Neural cell (in vitro differentiated cells): ENCODE measurements at regions not wholly inside any gene's neighbourhood (a gene's known extent, or its start where the extent isn't known, plus 50 kb on each side); places are given as distances from the start of the nearest gene placed in this dataset.

Experiments
- H2AFZ ChIP-seq: fragments of 200-600, 300-800 bp; sonication (generic), shearing (Covaris generic); 2 replicates; pipeline ENCODE4 v1.6.0; 2014; ENCODE audit warnings: low read depth, mild to moderate bottlenecking, antibody characterized with exemption, low read length, moderate library complexity
- H3F3A ChIP-seq: fragments of 200-600 bp; shearing (Covaris generic); 2 replicates; pipeline ENCODE4 v1.6.1; 2016; ENCODE audit warnings: mild to moderate bottlenecking, moderate library complexity, mixed read lengths, antibody characterized with exemption, low read length; ENCODE audit not compliant: insufficient read depth, poor library complexity, severe bottlenecking
- H3K27ac ChIP-seq: fragments of 200-600, 300-800 bp; sonication (generic), shearing (Covaris generic); 2 replicates; pipeline ENCODE4 v1.5.1; 2014; ENCODE audit warnings: mild to moderate bottlenecking, low read length, moderate library complexity
- H3K27me3 ChIP-seq: fragments of 300-800, 200-600 bp; sonication (generic), shearing (Covaris generic); 2 replicates; pipeline ENCODE4 v1.6.0; 2014; ENCODE audit warnings: mild to moderate bottlenecking, low read depth, low read length, moderate library complexity; ENCODE audit not compliant: insufficient read depth
- H3K36me3 ChIP-seq: fragments of 300-800, 200-600 bp; sonication (generic), shearing (Covaris generic); 2 replicates; pipeline ENCODE4 v1.5.1; 2014; ENCODE audit warnings: mild to moderate bottlenecking, antibody characterized with exemption, low read length, moderate library complexity; ENCODE audit not compliant: insufficient read depth
- H3K4me2 ChIP-seq: fragments of 300-800, 200-600 bp; sonication (generic), shearing (Covaris generic); 2 replicates; pipeline ENCODE4 v1.6.0; 2014; ENCODE audit warnings: mild to moderate bottlenecking, low read length
- H3K4me3 ChIP-seq: fragments of 300-800, 200-600 bp; sonication (generic), shearing (Covaris generic); 2 replicates; pipeline ENCODE4 v1.5.1; 2014; ENCODE audit warnings: mild to moderate bottlenecking, low read length, moderate library complexity
- H3K79me2 ChIP-seq: fragments of 200-600 bp; shearing (Covaris generic); replicated peaks from 2 replicates; pipeline ENCODE4 v1.6.0; 2014; ENCODE audit warnings: mild to moderate bottlenecking, low read length, moderate library complexity; ENCODE audit not compliant: insufficient read depth
- H3K9ac ChIP-seq: fragments of 300-800, 200-600 bp; sonication (generic), shearing (Covaris generic); 2 replicates; pipeline ENCODE4 v1.6.1; 2016; ENCODE audit warnings: mild to moderate bottlenecking, low read length, mixed read lengths
- H3K9me2 ChIP-seq: fragments of 200-600 bp; shearing (Covaris generic); 2 replicates; pipeline ENCODE4 v1.6.1; 2016; ENCODE audit warnings: mild to moderate bottlenecking, low read length, mixed read lengths; ENCODE audit not compliant: insufficient read depth
- H3K9me3 ChIP-seq: fragments of 200-600, 300-800 bp; sonication (generic), shearing (Covaris generic); 2 replicates; pipeline ENCODE4 v1.6.1; 2016; ENCODE audit warnings: mild to moderate bottlenecking, mixed run types, low read length, moderate library complexity, mixed read lengths
- H4K20me1 ChIP-seq: fragments of 200-600 bp; shearing (Covaris generic); 2 replicates; pipeline ENCODE4 v1.6.1; 2016; ENCODE audit warnings: mild to moderate bottlenecking, mixed run types; ENCODE audit not compliant: insufficient read depth
- CTCF ChIP-seq: fragments of 450-650 bp; IDR thresholded peaks from 2 replicates; pipeline ENCODE4 v1.5.1; 2014; ENCODE audit warnings: antibody characterized with exemption, mild to moderate bottlenecking, moderate library complexity; ENCODE audit not compliant: poor library complexity, severe bottlenecking
- EP300 ChIP-seq: fragments of 450-650 bp; conservative IDR thresholded peaks from 2 replicates; pipeline ENCODE4 v1.6.1; 2014; ENCODE audit warnings: antibody characterized with exemption, mild to moderate bottlenecking, moderate library complexity; ENCODE audit not compliant: poor library complexity, severe bottlenecking
- EZH2 ChIP-seq: fragments of 200-600, 300-800 bp; shearing (Covaris generic), sonication (generic); IDR thresholded peaks from 2 replicates; pipeline ENCODE4 v1.6.1; 2014; ENCODE audit warnings: antibody characterized with exemption, low read length, borderline replicate concordance, mild to moderate bottlenecking; ENCODE audit not compliant: insufficient read depth, poor library complexity, severe bottlenecking
- MXI1 ChIP-seq: fragments of 450-650 bp; conservative IDR thresholded peaks from 2 replicates; pipeline ENCODE4 v1.6.1; 2014; ENCODE audit warnings: antibody characterized with exemption, mild to moderate bottlenecking; ENCODE audit not compliant: poor library complexity, severe bottlenecking
- POLR2AphosphoS5 ChIP-seq: IDR thresholded peaks from 2 replicates; pipeline ENCODE4 v1.6.1; 2012
- RAD21 ChIP-seq: fragments of 450-650 bp; conservative IDR thresholded peaks from 2 replicates; pipeline ENCODE4 v1.6.1; 2014; ENCODE audit warnings: antibody characterized with exemption, mild to moderate bottlenecking, moderate library complexity
- REST ChIP-seq: IDR thresholded peaks from 2 replicates; pipeline ENCODE4 v1.6.1; 2012; ENCODE audit warnings: borderline replicate concordance
- SMC3 ChIP-seq: fragments of 450-650 bp; conservative IDR thresholded peaks from 2 replicates; pipeline ENCODE4 v1.6.1; 2014; ENCODE audit warnings: antibody characterized with exemption, mild to moderate bottlenecking, moderate library complexity; ENCODE audit not compliant: poor library complexity
- TAF1 ChIP-seq: IDR thresholded peaks from 2 replicates; pipeline ENCODE4 v1.6.1; 2012; ENCODE audit warnings: low read depth

GRCh38 chr15:69583626-69584025 is 131.0 kb downstream of the RPLP1 start:
- Histone ChIP-seq H2AFZ (no peak overlapping the region), H3K4me3 (no peak overlapping the region)
- no peak for TF ChIP-seq MXI1
- no peak for TF ChIP-seq RAD21
- TF ChIP-seq TAF1, result no peak
- TF ChIP-seq EZH2, result no peak
- no peak for TF ChIP-seq REST
- no peak for TF ChIP-seq SMC3
- no peak for TF ChIP-seq POLR2AphosphoS5
- TF ChIP-seq EP300, result no peak
- TF ChIP-seq CTCF, result no peak

GRCh38 chr15:69585937-69586336 is 133.3 kb downstream of the RPLP1 start:
- TF ChIP-seq EZH2, result no peak
- no peak for TF ChIP-seq EP300
- no peak for TF ChIP-seq RAD21
- TF ChIP-seq MXI1, result no peak
- no peak for TF ChIP-seq POLR2AphosphoS5
- TF ChIP-seq REST, result no peak
- TF ChIP-seq TAF1, result no peak
- H2AFZ ChIP-seq, result no peak overlapping the region

More at GRCh38 chr15:69583626-69584025, 131.0 kb downstream of the RPLP1 start:
- no peaks in the 10 kb centered on the region for H4K20me1 ChIP-seq
- H3K36me3 ChIP-seq, result no peaks in the 10 kb centered on the region
- H3K27ac ChIP-seq, result no peak overlapping the region
- no peak overlapping the region for H3K4me2 ChIP-seq
- H3K27me3 ChIP-seq, result no peaks in the 10 kb centered on the region
- H3K9ac ChIP-seq, result no peak overlapping the region
- no peaks in the 10 kb centered on the region for H3K9me2 ChIP-seq
- H3K79me2 ChIP-seq, result no peaks in the 10 kb centered on the region
- H3F3A ChIP-seq, result no peaks in the 10 kb centered on the region
- H3K9me3 ChIP-seq, result no peaks in the 10 kb centered on the region

More at GRCh38 chr15:69585937-69586336, 133.3 kb downstream of the RPLP1 start:
- Histone ChIP-seq H3K9ac (no peak overlapping the region), H3K27ac (no peak overlapping the region), H3K36me3 (no peaks in the 10 kb centered on the region), H3K9me2 (no peaks in the 10 kb centered on the region), H3F3A (no peaks in the 10 kb centered on the region), H3K79me2 (no peaks in the 10 kb centered on the region), H4K20me1 (no peaks in the 10 kb centered on the region), H3K27me3 (no peaks in the 10 kb centered on the region), H3K9me3 (no peaks in the 10 kb centered on the region), H3K4me3 (no peak overlapping the region), H3K4me2 (no peak overlapping the region)
